ENCODE measurements at regions not wholly inside any gene's neighbourhood (a gene's known extent, or its start where the extent isn't known, plus 50 kb on each side); places are given as distances from the start of the nearest gene placed in this dataset.

GRCh38 chr16:56057151-56057550 is 134.1 kb upstream of the GNAO1 start:
- TF ChIP-seq SUZ12 (IDR thresholded peaks at IDR 0.05) (no peak), NFRKB (IDR thresholded peaks at IDR 0.05) (no peak), ARNT (IDR thresholded peaks at IDR 0.05) (no peak)

All from HEK293T (cell line).